OCI-LY1 (cell line): ENCODE measurements at regions not wholly inside any gene's neighbourhood (a gene's known extent, or its start where the extent isn't known, plus 50 kb on each side); places are given as distances from the start of the nearest gene placed in this dataset.
"Not testable (repeated sequence)": the region's sequence is repeated elsewhere in the genome, so short reads cannot be mapped to it uniquely, and the experiment has no call there.

Experiments used
- EZH2 ChIP-seq: fragments of 200-600 bp; sonication (generic), shearing (Covaris generic); IDR thresholded peaks from 2 replicates; pipeline ENCODE4 v1.8.0; 2017; ENCODE audit warnings: borderline replicate concordance, mixed run types, mild to moderate bottlenecking, antibody characterized with exemption, low read length, moderate library complexity, mixed read lengths
- TF ChIP-seq, protein P1 (sequence below): fragments of 200-600 bp; sonication (generic), shearing (Covaris generic); IDR thresholded peaks from 2 replicates; pipeline ENCODE4 v1.5.1; 2017; ENCODE audit warnings: mild to moderate bottlenecking, antibody characterized with exemption, low read length, moderate library complexity, mixed read lengths

DNA sequence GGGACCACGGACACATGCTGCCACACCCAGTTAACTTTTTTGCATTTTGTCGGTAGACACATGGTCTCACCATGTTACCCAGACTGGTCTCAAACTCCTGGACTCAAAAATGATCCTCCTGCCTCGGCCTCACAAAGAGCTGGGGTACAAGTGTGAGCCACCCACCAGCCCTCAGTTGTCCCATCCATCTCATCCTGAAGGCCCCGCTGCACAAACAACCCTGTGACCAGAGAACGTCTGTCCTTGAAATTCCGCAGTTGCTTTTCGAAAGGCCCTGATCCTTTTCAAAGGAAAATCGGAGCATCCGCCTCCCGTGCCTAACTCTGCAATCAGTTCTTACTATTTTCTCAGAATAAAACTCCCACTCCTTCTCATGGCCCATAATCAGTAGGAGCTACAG, 138.3 kb upstream of the USP29 start:
- TF ChIP-seq, protein P1, sequence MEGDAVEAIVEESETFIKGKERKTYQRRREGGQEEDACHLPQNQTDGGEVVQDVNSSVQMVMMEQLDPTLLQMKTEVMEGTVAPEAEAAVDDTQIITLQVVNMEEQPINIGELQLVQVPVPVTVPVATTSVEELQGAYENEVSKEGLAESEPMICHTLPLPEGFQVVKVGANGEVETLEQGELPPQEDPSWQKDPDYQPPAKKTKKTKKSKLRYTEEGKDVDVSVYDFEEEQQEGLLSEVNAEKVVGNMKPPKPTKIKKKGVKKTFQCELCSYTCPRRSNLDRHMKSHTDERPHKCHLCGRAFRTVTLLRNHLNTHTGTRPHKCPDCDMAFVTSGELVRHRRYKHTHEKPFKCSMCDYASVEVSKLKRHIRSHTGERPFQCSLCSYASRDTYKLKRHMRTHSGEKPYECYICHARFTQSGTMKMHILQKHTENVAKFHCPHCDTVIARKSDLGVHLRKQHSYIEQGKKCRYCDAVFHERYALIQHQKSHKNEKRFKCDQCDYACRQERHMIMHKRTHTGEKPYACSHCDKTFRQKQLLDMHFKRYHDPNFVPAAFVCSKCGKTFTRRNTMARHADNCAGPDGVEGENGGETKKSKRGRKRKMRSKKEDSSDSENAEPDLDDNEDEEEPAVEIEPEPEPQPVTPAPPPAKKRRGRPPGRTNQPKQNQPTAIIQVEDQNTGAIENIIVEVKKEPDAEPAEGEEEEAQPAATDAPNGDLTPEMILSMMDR, result not testable (repeated sequence)
- not testable (repeated sequence) for TF ChIP-seq EZH2
